ENCODE measurements at regions not wholly inside any gene's neighbourhood (a gene's known extent, or its start where the extent isn't known, plus 50 kb on each side); places are given as distances from the start of the nearest gene placed in this dataset.

GRCh38 chr12:119938049-119938667 is 50.9 kb upstream of the BICDL1 start:
- TF ChIP-seq ZNF274 (IDR thresholded peaks at IDR 0.05; ENCODE audit: low read depth, low read length) (no peak), SUZ12 (IDR thresholded peaks at IDR 0.05; ENCODE audit: extremely low read depth, insufficient read depth, insufficient read length) (no peak), YY1 (IDR thresholded peaks at IDR 0.05; ENCODE audit: insufficient read depth, insufficient read length) (no peak)

Measured in NT2/D1 (cell line).